RKO (cell line): ENCODE measurements at regions not wholly inside any gene's neighbourhood (a gene's known extent, or its start where the extent isn't known, plus 50 kb on each side); places are given as distances from the start of the nearest gene placed in this dataset.

Source experiments
- DNase-seq: peaks from one replicate; pipeline ENCODE4 v3.0.0-alpha.2; 2016; ENCODE audit warnings: low spot score

DNA sequence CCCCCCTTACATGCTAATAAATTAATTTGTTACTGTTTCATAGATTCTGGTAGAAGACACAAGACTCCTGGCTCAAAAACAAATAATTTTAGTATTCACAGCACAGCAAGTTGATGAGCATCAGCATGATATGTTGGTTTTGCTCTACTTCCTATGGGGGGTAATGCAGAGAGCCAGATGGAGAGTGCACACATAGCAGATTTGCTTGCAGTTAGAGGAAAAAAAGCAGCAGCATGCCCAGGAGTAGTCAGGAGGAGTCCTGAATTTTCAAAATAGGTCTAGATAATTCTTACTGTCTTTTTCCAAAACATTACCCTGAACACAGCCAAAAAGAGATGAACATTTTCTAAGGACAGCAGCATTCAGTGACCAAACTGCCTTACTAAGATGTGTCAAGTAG is 261.3 kb downstream of the COX7C start:
- no peak for DNase-seq

DNA sequence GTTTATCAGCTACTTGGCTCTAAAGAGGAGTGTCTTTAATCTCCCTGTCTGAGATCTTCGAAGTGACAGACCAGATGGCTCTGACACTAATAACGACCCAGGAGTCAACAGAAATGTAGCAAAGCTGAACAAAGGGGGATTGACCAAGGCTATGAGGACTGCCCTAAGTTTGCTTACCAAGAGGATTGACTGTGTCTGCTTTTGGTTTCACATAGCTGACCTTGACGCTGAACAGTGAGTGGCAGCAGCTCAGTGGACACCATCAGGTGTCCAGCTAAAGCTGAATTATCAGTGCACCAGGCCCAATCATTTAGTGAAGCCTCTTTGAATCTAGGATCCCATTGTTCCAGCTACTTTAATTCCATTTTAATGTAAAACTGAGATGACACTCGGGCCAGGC is 262.6 kb downstream of the COX7C start:
- no peak for DNase-seq

DNA sequence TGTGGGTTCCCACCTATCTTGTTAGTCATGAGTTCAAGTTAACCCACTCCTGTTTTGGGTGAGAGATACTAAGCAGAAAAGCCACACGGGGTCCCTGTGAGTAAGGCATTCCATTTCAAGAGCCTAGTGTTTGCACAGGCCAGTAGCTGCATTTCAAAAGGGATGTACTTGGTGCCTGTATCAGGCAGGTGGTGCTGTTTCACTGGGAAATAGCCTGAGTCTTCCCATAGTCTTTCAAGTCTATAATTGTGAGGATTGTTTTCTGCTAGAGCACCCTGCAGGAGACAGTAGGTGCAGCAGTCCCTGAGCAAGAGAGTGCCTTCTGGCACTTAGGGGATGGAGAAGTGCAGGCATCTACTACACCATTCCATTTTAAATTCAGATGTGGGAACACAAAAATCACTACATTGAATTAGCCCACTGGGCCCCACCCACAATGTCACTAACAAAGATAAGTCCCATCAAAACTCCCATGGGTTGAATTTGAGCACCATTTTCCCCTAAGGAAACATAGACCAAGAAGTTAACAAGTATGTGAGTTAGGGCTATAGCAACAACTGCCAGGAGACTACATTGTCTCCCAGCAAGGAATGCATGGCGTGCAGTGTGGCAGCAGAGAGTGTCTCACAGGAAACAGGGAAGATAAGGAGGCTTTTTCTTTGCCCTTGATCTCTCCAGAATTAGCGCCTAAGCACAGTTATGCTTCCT is 263.2 kb downstream of the COX7C start:
- peak; percentile 91 for DNase-seq

DNA sequence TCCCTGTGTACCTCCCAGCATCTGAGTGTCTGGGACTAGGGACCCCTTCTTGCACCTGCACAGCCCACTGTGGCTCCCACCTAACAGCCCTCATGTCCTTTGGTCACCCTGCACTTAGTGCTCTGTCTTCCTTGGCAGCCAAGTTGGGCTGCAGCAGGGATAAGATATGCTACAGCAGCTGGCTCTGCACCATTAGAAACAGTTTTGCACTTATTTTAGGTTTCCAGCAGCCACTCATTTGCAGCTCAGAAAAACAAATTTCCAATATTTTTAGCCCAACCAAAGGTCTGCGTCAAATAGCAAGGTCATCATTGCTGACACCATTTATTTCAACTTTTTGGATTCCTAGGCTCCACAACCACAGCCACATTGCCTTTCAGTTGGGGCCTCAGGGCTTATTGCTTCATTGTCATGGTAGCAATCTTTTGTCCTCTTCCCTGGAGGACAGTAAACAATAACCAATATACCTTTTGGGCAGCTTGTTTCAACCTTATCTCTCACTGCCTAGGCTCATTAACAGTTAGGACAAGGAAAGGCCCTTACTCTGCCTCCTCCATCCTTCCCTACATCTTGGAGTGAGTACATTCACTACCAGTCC is 263.9 kb downstream of the COX7C start:
- DNase-seq, result no peak

DNA sequence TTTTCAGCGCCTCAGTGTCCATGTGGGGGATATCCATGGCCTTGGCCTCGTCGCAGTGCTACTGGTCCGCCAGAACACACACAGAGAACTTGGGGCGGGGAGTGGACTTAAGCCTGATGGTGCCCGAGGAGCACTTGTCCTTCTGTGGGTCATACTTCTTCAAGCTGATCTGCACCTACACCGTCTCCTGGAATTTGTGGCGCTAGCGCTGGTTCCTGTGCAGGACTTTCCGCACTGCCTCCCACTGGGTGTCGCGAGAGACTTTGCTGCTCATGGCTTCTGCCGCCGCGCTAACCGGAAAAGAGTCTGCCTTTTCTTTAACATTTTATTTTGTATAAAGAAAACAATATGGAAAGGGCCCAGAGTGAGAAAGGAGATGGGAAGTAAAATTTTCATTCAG is 266.9 kb downstream of the COX7C start:
- no peak for DNase-seq

DNA sequence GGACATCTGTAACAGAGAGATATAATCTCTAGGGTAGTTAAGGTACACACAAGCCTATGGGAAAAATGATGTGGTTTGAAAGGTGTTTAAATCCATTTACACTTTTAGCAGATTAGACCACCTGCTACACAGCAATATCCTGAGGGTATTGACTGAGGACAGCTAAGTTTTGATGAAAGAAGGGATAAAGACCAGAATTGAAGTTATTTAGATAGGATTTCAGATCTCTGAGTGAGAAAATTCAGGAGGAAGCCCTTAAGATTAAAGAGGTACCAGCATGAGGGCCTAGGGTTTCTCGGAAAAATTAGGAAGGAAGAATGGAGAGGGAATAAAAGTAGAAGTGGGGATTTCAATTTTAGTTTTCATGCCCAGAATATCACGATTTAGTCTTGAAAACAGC is 267.3 kb downstream of the COX7C start:
- DNase-seq, result no peak

DNA sequence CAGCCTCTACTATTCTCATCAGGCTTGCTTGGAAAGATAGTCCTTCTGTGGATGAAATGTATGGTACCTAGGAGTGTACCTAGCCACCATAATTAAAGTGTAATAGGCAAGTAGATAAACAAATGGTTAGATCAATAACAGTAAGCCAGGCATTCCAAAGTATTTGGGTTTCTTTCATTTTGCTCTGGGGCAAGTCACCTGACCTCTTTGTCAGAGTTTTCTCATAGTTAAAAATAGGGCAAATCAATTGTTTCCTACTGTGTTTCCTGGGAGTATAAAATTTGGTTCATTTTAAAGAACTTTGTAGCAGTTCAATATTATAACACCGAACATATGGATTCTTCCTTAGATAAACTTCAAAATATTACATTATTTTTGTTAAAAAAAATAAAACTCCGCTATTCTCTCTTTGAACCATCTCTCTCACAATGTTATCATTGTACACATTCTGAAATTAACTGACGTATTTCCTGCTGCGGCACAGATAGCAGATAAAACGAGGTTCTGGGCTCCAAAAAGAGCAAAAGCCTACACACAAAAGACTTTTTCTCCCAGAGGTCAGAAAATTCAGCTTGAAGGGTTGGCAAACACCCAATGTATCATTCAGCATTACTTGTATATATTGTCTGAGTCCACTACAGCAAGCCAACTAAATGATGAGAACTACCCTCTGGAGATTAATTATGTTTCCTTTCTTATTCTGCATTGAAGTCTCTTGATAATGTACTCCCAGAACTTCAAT is 267.9 kb downstream of the COX7C start:
- DNase-seq, result no peak

DNA sequence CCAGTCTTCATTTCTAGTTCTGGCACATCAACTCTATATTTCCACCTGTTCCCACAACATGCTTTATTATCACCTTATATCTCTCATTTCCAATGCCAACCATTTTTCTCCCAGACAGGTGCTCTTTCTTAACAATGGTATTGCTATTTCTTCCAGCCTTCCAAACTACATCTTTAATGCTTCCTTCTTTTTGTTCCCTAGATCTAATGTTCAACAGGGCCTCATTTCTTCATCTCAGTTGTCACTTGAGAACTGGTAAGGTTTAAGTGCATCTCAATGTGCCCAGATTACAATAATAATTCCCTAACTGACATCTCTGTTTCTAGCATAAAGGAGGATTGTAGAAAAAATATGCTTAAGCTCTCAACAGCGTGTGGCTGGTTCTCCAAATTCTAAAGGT is 272.6 kb downstream of the COX7C start:
- DNase-seq, result no peak

DNA sequence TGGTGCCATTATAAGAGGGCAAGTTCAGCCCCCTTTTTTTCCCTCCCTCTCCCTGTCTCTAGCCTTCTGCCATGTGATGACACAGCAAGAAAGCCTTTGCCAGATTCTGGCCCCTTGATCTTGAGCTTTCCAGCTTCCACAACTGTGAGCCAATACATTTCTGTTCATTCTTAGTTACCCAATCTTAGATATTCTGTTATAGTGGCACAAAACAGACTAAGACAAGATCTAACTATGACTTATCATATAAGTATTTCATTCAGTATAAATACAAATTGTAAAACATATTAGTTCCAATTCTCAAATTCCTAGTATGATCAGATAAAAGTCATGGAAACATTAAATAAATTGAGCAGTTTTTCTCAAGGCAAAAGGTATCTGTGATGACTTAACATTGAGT is 276.3 kb downstream of the COX7C start:
- DNase-seq, result no peak

DNA sequence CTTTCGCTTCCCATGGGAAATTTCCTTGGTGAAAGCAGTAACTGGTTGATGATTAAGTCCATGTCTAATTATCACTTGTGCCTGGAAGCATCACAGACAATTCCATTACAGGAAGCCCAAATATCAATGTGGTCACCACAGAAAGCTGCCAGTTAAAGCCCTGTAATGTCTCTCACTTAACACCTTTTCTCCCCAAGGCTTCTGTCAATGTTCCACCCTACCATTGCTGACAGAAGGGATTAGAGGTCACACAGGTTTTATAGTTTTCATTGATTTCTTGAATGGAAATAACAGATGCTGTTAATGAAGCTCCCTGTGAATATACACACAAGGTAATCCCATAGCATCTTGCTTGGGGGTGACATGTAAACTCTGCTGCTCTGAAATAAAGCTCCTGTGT is 279.2 kb downstream of the COX7C start:
- no peak for DNase-seq

DNA sequence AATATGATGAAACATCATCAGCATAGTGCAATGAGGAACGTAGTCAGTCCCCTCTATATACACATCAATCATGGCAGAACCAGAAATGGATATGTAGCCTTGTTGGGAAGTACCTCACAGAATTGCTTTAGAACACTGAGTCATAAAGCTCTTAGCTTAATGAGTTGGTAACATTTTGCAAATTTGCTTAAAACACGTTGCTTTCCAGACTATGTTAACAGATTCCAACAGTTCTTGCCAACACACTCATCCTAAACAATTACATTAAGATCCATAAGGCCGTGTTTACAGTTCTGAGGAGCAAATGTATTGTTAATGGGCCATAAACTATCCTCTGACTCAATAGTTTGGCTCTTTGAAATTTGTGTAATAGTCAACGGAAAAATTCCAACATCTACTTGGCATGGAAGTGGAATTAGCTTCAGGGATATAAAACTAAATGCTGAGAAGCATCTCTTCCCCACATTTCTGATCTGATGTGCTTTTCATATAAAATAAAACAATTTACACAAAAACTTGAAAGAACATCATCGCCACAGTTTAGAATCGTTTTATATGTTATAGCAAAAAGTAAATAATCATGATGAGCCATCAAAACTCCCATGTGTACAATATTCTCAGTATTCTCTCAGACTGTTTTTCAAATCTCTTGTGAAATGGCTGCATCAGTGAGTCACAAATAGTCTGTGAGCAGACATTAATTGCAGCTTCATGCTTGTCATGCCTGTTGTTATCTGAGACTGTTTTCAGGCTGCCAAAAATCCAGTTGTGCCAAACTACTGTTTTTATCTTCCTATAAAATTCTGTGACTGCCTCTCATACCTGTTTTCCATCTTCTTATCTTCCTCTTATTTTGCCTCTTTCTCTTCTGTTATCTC is 291.9 kb downstream of the COX7C start:
- DNase-seq, result peak; percentile 21

DNA sequence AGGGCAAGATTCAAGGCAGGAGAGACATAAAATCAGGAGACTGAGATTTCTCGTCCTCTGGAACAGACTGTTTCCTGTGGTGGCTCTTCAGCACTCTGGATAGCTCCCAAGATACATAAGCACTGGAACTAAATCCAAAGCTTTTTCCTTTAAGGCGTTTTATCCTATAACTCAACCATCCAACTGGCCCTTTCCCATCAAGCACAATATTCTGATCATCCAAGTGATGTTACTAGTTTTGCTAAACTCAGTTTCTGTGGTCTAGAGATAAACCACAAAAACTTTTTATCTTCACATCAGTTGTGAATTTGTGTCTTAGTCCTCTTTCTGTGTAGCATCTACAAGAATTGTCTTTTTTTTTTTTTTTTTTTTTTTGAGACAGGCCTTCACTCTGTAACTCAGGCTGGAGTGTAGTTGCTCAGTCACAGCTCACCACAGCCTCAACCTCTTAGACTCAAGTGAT is 299.4 kb downstream of the COX7C start:
- DNase-seq, result peak; percentile 61

DNA sequence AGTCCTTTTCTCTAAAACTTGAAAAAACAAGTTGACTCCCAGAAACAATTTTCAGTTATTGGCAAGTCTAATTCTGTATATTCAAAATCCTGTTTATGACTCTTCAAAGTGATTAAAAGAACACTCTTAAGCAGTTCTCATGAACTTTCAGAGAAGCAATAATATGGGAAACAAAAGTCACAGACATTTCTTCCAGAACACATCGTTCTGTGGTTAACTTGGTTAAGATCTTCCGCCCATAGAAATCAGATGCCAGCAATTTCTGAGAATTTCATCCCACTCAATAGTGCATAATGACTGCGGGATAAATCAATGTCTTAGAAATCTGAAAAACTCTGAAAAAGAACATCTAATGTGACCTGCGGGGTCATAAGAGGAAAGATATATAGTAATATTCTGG is 300.5 kb downstream of the COX7C start:
- DNase-seq, result no peak

DNA sequence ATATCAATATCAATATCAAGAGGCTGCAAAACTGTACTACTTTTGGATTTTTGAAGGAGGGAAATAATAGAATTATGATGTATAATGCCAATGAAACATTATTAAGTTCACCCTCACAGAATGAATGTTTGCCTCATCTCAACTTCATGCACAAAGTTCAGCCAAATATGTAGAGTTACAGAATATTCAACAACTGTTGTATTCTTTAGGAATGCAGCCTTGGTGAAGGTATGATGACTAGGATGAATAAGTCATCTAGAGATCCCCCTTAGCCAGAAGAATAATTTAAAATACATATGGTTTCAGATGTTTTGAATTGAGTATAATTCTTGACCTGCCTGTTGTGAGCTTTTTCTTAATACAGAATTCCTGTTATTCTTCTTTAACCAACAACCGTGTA is 308.3 kb downstream of the COX7C start:
- no peak for DNase-seq

DNA sequence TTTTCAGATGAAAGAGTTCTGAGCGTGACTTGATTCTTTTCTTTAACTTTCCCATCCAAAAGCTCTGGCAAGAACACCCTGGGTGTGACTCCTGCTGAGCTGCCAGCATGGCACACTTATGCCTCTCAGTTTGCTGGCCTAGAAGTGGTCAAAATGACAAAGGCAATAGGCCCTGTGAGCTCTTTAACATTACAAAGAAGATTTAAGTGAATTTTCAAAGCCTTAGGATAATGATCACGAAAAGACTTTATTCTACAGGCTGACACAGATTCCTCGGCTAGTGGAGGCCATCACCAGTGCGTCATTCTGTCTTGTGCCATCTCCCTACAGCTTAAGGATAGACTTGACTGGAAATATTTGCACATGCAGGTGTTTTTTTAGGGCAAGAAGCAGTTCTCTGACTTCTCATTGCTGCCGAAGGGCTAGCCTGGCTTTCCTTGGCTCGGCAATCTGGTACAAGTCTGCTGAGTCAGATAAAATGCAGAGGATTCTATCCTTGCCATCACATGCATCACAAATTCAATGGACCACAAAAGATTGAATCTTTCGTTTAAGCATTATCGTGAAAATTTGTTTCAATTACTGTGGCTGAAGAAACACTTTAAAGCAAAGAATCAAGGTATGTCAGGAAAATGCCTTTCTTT is 311.5 kb downstream of the COX7C start:
- no peak for DNase-seq

DNA sequence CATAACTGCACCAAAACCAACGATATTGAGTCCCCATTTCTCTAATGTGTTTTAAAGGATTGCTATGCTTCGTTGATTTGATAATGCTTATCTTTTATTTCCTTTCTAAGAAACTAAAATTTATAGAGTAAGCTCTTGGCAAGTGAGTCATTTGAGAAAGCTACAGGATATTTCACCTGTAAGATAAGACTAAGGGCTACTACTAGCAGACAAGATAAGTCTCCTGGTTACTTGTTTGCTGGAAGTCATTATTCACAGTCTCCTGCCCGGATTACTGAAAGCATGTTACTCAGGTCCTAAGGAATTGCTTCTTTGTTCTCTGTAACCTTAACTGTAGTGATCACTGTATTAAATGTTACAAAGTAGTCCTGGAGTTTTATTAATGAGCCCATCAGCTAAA is 315.9 kb upstream of the RASA1 start:
- no peak for DNase-seq

DNA sequence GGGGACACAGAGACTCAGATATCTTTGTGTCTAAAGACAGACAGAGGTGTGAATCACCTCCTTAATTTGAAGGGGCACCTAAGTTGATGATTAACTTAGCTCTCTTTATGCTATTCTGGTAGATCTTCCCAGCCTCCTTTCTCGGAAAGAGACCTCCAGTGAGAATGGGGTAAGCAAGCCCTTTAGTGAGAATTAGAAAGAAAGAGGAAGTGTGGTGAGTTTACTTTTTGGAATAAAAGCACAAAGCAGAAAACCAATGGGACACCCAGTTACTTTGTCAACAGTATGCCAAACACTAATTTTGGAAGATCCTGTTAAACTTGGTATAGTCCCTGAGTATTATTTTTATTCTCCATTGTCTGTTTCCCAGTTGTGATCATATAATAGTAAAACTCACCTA is 302.8 kb upstream of the RASA1 start:
- DNase-seq, result no peak

DNA sequence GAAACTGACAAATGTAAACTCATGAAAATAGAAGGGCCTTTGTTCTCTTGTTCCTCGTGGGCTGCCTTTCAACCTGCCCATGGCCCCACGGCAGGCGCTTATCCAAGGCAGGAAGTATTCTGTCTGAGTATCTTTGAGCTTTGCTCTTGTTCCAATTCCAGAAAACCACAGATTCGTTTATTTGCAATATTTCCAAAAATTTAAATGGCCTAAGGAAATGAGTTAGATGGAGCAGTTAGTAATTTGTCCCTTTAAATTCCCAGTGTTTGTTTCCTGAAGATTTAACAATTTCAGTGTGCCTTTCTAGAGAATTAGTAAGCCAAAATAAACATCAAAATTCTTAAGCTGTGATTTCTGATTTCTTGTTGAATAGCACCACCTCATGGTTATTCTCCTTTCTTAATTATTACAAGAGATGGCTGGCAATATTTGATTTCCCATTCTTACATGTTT is 299.4 kb upstream of the RASA1 start:
- DNase-seq, result peak; percentile 75

DNA sequence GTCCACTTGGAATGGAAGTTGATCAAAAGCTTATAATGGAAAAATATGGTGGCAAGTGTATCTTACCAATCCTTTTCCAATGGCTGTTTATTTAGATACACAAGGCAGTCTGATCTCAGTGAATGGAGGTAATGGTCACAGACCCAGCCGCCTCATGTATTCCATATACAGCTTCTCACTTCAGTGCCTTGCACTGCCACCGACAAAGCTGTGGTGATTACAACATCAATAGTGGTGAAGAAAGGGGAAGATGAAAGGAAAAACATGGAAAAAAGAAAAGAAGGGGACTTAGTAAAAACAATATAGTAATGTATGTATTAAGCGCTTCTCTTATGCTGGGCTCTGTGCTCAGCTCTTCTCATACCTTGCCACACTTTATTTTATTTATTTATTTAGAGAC is 297.3 kb upstream of the RASA1 start:
- no peak for DNase-seq

DNA sequence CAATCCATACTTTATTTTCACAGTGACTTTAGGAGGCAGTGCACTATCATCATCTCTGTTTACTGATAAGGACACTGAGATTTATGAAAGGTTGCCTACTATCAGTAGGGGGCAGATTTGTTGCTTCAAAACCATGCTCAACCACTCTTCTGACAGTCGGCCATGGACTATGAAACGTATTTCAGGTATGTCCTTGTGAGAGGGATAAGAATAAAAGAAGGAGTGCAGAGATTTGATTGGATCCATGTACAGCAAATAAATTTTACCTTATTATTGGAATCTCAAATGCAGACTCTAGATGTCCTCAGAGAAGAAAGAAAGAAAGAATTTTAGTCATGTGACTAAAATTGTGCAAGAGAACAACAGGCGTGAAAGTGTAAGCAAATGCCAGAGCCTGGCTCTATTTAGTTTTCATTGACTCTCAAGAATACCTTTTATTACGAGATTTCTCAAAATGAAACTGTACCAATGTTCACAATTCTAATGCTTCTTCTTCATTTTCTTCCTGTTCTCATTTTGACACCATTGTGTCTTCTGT is 296.6 kb upstream of the RASA1 start:
- peak; percentile 11 for DNase-seq

DNA sequence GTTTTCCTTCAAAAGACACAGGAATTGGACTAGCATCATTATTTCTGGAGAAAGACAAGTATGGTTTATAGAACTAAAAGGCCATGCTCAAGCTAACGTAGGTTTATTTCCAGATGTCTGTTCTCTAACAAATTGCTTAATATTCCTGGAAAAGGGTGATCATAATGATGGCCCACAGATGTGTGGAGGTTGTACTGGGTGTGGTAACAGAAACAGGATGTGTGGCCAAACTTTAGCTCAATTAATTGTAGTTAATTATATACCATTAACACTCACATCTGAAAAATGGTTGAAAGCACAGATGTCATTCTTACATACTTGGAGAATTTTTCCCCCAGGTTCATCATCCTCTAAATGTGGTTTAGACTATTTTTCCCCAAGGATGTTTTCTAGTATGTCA is 292.7 kb upstream of the RASA1 start:
- no peak for DNase-seq

DNA sequence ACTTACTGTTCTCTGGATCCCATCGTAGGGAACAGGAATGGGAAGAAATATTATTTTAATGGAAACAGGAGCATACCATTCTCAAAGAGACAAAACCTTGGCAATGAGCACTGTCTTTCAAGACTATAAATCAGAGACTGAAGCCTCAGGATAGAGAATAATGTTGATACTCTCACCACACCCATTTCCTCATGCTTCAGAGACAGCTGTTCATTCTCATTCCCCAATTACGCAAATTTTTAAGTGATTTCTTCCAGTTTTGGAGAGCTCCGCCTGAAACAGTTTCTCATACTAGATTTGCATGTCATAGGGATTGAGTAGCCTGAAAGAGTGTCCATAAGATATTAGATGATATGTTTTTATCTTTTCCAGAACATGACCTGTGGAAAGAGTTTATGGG is 290.5 kb upstream of the RASA1 start:
- no peak for DNase-seq
